Upper lobe of left lung (tissue), 6 donors: ENCODE measurements at regions not wholly inside any gene's neighbourhood (a gene's known extent, or its start where the extent isn't known, plus 50 kb on each side); places are given as distances from the start of the nearest gene placed in this dataset.

Source experiments
- ATAC-seq, 2 donors: fragments of 200-7000 bp; cut with Tn5 transposase; one replicate each; pipeline ENCODE4 v1.9.1; 2022; ENCODE audit warnings: mild to moderate bottlenecking in 2 of 2, moderate library complexity in 2 of 2; ENCODE audit not compliant: low FRiP score in 2 of 2
- DNase-seq, 2 donors: peaks; one replicate each; pipeline ENCODE4 v3.0.0-alpha.2; 2019 to 2020
- H3K27ac ChIP-seq, 4 donors: fragments of 200-600 bp; sonication (generic); one replicate each; pipeline ENCODE4 v1.5.1; 2016 to 2019
- H3K27me3 ChIP-seq, 4 donors: fragments of 200-600 bp; sonication (generic); one replicate each; pipeline ENCODE4 v1.5.1; 2017 to 2019
- H3K36me3 ChIP-seq, 4 donors: fragments of 200-600 bp; sonication (generic); one replicate each; pipeline ENCODE4 v1.5.1; 2016 to 2019
- H3K4me1 ChIP-seq, 4 donors: fragments of 200-600 bp; sonication (generic); one replicate each; pipeline ENCODE4 v1.5.1; 2018 to 2019
- H3K4me3 ChIP-seq, 4 donors: fragments of 200-600 bp; sonication (generic); one replicate each; pipeline ENCODE4 v1.5.1; 2017 to 2019; ENCODE audit warnings: mild to moderate bottlenecking in 2 of 4, moderate library complexity in 1 of 4
- H3K9me3 ChIP-seq, 4 donors: fragments of 200-600 bp; sonication (generic); one replicate each; pipeline ENCODE4 v1.5.1; 2018 to 2019
- CTCF ChIP-seq, 6 experiments: fragments of 450-650 bp in 4 of 6; fragments of 200-600 bp in 2 of 6; sonication (generic) in 2 of 6; IDR thresholded peaks; one replicate each; pipeline ENCODE4 v1.5.1; 2016 to 2019; ENCODE audit warnings: antibody characterized with exemption in 6 of 6
- EP300 ChIP-seq, 4 donors: sonication (generic); formaldehyde crosslinking; IDR thresholded peaks; one replicate each; pipeline ENCODE4 v1.5.1; 2017; ENCODE audit warnings: antibody characterized with exemption in 4 of 4, control low read depth in 2 of 4
- POLR2A ChIP-seq, 4 donors: fragments of 450-650 bp; IDR thresholded peaks; one replicate each; pipeline ENCODE4 v1.5.1; 2016 to 2017; ENCODE audit warnings: antibody characterized with exemption in 4 of 4, mild to moderate bottlenecking in 2 of 4
- POLR2AphosphoS5 ChIP-seq, 2 donors: sonication (generic); formaldehyde crosslinking; IDR thresholded peaks; one replicate each; pipeline ENCODE4 v1.5.1; 2017; ENCODE audit warnings: antibody characterized with exemption in 2 of 2
- WGBS, 2 donors: methylation state at CpG; one replicate each; pipeline ENCODE4 v1.1.5; 2017 to 2018; 5-methylcytosine and 5-hydroxymethylcytosine counted together
- donor health status: DM: no; HTN: no; CAD: no; lungs with moderate emphysema.
- donor health status: DM: no; HTN: yes; CAD: no; lungs with severe emphysema.

GRCh38 chrX:146173742-146174141 lies 356.1 kb downstream of the SLITRK2 start:
- ATAC-seq (no peak), DNase-seq (no peak)
- Histone ChIP-seq H3K4me3 (no peak overlapping the region), H3K9me3 (no peaks in the 10 kb centered on the region), H3K36me3 (no peaks in the 10 kb centered on the region), H3K27ac (no peak overlapping the region), H3K4me1 (no peaks in the 10 kb centered on the region), H3K27me3 (no peaks in the 10 kb centered on the region)
- no peak for TF ChIP-seq POLR2AphosphoS5 (IDR thresholded peaks at IDR 0.05)
- no peak for TF ChIP-seq POLR2A (IDR thresholded peaks at IDR 0.05)
- no peak for TF ChIP-seq EP300 (IDR thresholded peaks at IDR 0.05)
- TF ChIP-seq CTCF (IDR thresholded peaks at IDR 0.05), result no peak
- WGBS, 2 donors, result 62 to 79% methylated on average over 4 of the region's 4 CpGs

GRCh38 chrX:146181858-146182257 lies 364.2 kb downstream of the SLITRK2 start:
- WGBS, 2 donors, result 86 to 100% methylated on average over 2 to 4 of the region's 4 CpGs
- Histone ChIP-seq H3K27me3 (no peaks in the 10 kb centered on the region), H3K4me3 (no peak overlapping the region), H3K27ac (no peak overlapping the region), H3K36me3 (no peaks in the 10 kb centered on the region), H3K9me3 (no peaks in the 10 kb centered on the region), H3K4me1 (no peaks in the 10 kb centered on the region)
- TF ChIP-seq POLR2AphosphoS5 (IDR thresholded peaks at IDR 0.05) (no peak), CTCF (IDR thresholded peaks at IDR 0.05) (no peak), EP300 (IDR thresholded peaks at IDR 0.05) (no peak), POLR2A (IDR thresholded peaks at IDR 0.05) (no peak)
- no peak for DNase-seq
- no peak for ATAC-seq

GRCh38 chrX:146186540-146186939 lies 368.9 kb downstream of the SLITRK2 start:
- TF ChIP-seq EP300 (IDR thresholded peaks at IDR 0.05), result no peak
- no peak for TF ChIP-seq POLR2A (IDR thresholded peaks at IDR 0.05)
- no peak for TF ChIP-seq CTCF (IDR thresholded peaks at IDR 0.05)
- no peak for TF ChIP-seq POLR2AphosphoS5 (IDR thresholded peaks at IDR 0.05)
- ATAC-seq, result no peak
- no peaks in the 10 kb centered on the region for H3K27me3 ChIP-seq
- H3K36me3 ChIP-seq, result no peaks in the 10 kb centered on the region
- 63 to 67% methylated on average over 1 to 5 of the region's 5 CpGs for WGBS, 2 donors
- H3K4me3 ChIP-seq, result no peak overlapping the region
- no peak for DNase-seq
- H3K27ac ChIP-seq, result no peak overlapping the region
- H3K9me3 ChIP-seq, result no peaks in the 10 kb centered on the region
- H3K4me1 ChIP-seq, result no peaks in the 10 kb centered on the region

GRCh38 chrX:146189371-146189770 lies 371.7 kb downstream of the SLITRK2 start:
- Histone ChIP-seq H3K27me3 (no peaks in the 10 kb centered on the region), H3K9me3 (no peaks in the 10 kb centered on the region), H3K4me1 (no peaks in the 10 kb centered on the region), H3K27ac (no peak overlapping the region), H3K36me3 (no peaks in the 10 kb centered on the region), H3K4me3 (no peak overlapping the region)
- ATAC-seq, result no peak
- no peak for DNase-seq
- 29 to 37% methylated on average over 3 of the region's 3 CpGs for WGBS, 2 donors
- no peak for TF ChIP-seq EP300 (IDR thresholded peaks at IDR 0.05)

GRCh38 chrX:146208821-146209220 lies 391.2 kb downstream of the SLITRK2 start:
- H3K4me1 ChIP-seq, result no peaks in the 10 kb centered on the region
- no peaks in the 10 kb centered on the region for H3K36me3 ChIP-seq
- DNase-seq (no peak), ATAC-seq (no peak)
- no peak overlapping the region for H3K4me3 ChIP-seq
- 60 to 74% methylated on average over 4 of the region's 4 CpGs for WGBS, 2 donors
- TF ChIP-seq CTCF (IDR thresholded peaks at IDR 0.05) (no peak), POLR2AphosphoS5 (IDR thresholded peaks at IDR 0.05) (no peak), EP300 (IDR thresholded peaks at IDR 0.05) (no peak), POLR2A (IDR thresholded peaks at IDR 0.05) (no peak)
- H3K27me3 ChIP-seq, result no peaks in the 10 kb centered on the region
- H3K9me3 ChIP-seq, result no peaks in the 10 kb centered on the region
- no peak overlapping the region for H3K27ac ChIP-seq
